ENCODE measurements at regions not wholly inside any gene's neighbourhood (a gene's known extent, or its start where the extent isn't known, plus 50 kb on each side); places are given as distances from the start of the nearest gene placed in this dataset.

GRCh38 chr5:89120719-89121118 is 237.7 kb upstream of the MEF2C start:
- Histone ChIP-seq H3K4me1 (ENCODE audit: control insufficient read depth, insufficient read depth, low read length) (no peaks in the 10 kb centered on the region), H3K4me3 (ENCODE audit: low read depth in 2 of 2, low read length in 2 of 2) (no peak overlapping the region), H3K9me3 (ENCODE audit: control insufficient read depth, insufficient read depth, low read depth, low read length) (no peaks in the 10 kb centered on the region), H3K36me3 (ENCODE audit: control insufficient read depth, insufficient read depth, low read length) (no peaks in the 10 kb centered on the region), H3K27ac (ENCODE audit: low read length) (no peak overlapping the region), H3K27me3 (ENCODE audit: control insufficient read depth, insufficient read depth, low read length) (no peaks in the 10 kb centered on the region)
- POLR2A ChIA-PET = interaction anchor here (0.7 kb wide), 1 partner anchor 51 kb away, joined by 4 read pairs; no protein-coding TSS in a partner anchor
- CTCF ChIA-PET = no interaction called here
- no TSS peak for BruUV-seq (replicated peaks)
- intact Hi-C loops (cut with micrococcal nuclease; ENCODE audit: unreplicated experiment) = no loop called here
- TF ChIP-seq SIN3A (IDR thresholded peaks at IDR 0.05; ENCODE audit: borderline replicate concordance, insufficient read depth, low read depth, low read length) = no peak
- no peak for TF ChIP-seq CTCF (IDR thresholded peaks at IDR 0.05)
- no peak for TF ChIP-seq REST (IDR thresholded peaks at IDR 0.05; ENCODE audit: insufficient read depth in 1 of 2, low read depth in 2 of 2, low read length in 1 of 2)
- TF ChIP-seq TCF7L2 (IDR thresholded peaks at IDR 0.05; ENCODE audit: low read depth, low read length) = no peak
- no peak for TF ChIP-seq POLR2AphosphoS5 (IDR thresholded peaks at IDR 0.05; ENCODE audit: low read depth, low read length)
- no peak for ATAC-seq
- DNase-seq (ENCODE audit: low read depth, low spot score) = no peak
- in situ Hi-C loops (cut with HindIII; ENCODE audit: low pct_unique_long_range_greater_than_20kb, low sequenced_read_pairs) = no loop called here

- H3K36me3 ChIP-seq (ENCODE audit: control insufficient read depth, insufficient read depth, low read length) = no peaks in the 10 kb centered on the region
- intact Hi-C loops (cut with micrococcal nuclease; ENCODE audit: unreplicated experiment) = no loop called here
- H3K9me3 ChIP-seq (ENCODE audit: control insufficient read depth, insufficient read depth, low read depth, low read length) = no peaks in the 10 kb centered on the region
- no peaks in the 10 kb centered on the region for H3K27me3 ChIP-seq (ENCODE audit: control insufficient read depth, insufficient read depth, low read length)
- H3K27ac ChIP-seq (ENCODE audit: low read length) = no peak overlapping the region
- no peak overlapping the region for H3K4me3 ChIP-seq (ENCODE audit: low read depth in 2 of 2, low read length in 2 of 2)
- TF ChIP-seq REST (IDR thresholded peaks at IDR 0.05; ENCODE audit: insufficient read depth in 1 of 2, low read depth in 2 of 2, low read length in 1 of 2) (no peak), SIN3A (IDR thresholded peaks at IDR 0.05; ENCODE audit: borderline replicate concordance, insufficient read depth, low read depth, low read length) (no peak), CTCF (IDR thresholded peaks at IDR 0.05) (no peak), POLR2AphosphoS5 (IDR thresholded peaks at IDR 0.05; ENCODE audit: low read depth, low read length) (no peak), TCF7L2 (IDR thresholded peaks at IDR 0.05; ENCODE audit: low read depth, low read length) (no peak)
- POLR2A ChIA-PET = no interaction called here
- CTCF ChIA-PET = no interaction called here
- no peak for ATAC-seq
- no peak for DNase-seq (ENCODE audit: low read depth, low spot score)
- no TSS peak for BruUV-seq (replicated peaks)
- H3K4me1 ChIP-seq (ENCODE audit: control insufficient read depth, insufficient read depth, low read length) = no peaks in the 10 kb centered on the region
- in situ Hi-C loops (cut with HindIII; ENCODE audit: low pct_unique_long_range_greater_than_20kb, low sequenced_read_pairs) = no loop called here
These were observed 234.2 kb upstream of the MEF2C start for GRCh38 chr5:89117124-89117644.
